ENCODE measurements at regions not wholly inside any gene's neighbourhood (a gene's known extent, or its start where the extent isn't known, plus 50 kb on each side); places are given as distances from the start of the nearest gene placed in this dataset.

GRCh38 chr16:73737637-73738036 is 559.0 kb upstream of the PSMD7 start:
- Histone ChIP-seq H3K4me3 (no peak overlapping the region), H3K9me3 (no peaks in the 10 kb centered on the region), H3K27ac (no peak overlapping the region), H3K36me3 (ENCODE audit: insufficient read depth in 1 of 2, low read depth in 1 of 2) (no peaks in the 10 kb centered on the region), H3K4me1 (no peaks in the 10 kb centered on the region), H3K27me3 (ENCODE audit: insufficient read depth in 3 of 3, low read length in 2 of 3) (no peaks in the 10 kb centered on the region)
- 62 to 67% (median 67%) methylated on average over 3 of the region's 3 CpGs for WGBS, 3 donors
- no peak for TF ChIP-seq CTCF (IDR thresholded peaks at IDR 0.05)
- DNase-seq, result no peak
- intact Hi-C loops (cut with DNase I), result no loop called here
- no peak for ATAC-seq

GRCh38 chr16:73735954-73736353 is 560.7 kb upstream of the PSMD7 start:
- H3K36me3 ChIP-seq (ENCODE audit: insufficient read depth in 1 of 2, low read depth in 1 of 2), result no peaks in the 10 kb centered on the region
- H3K9me3 ChIP-seq, result no peaks in the 10 kb centered on the region
- no peaks in the 10 kb centered on the region for H3K27me3 ChIP-seq (ENCODE audit: insufficient read depth in 3 of 3, low read length in 2 of 3)
- 63 to 81% (median 68%) methylated on average over 1 of the region's 1 CpG for WGBS, 3 donors
- no peak for DNase-seq
- no peak for ATAC-seq
- no peak overlapping the region for H3K27ac ChIP-seq
- no peak for TF ChIP-seq CTCF (IDR thresholded peaks at IDR 0.05)
- no peaks in the 10 kb centered on the region for H3K4me1 ChIP-seq
- intact Hi-C loops (cut with DNase I), result no loop called here
- no peak overlapping the region for H3K4me3 ChIP-seq

GRCh38 chr16:73735018-73735417 is 561.6 kb upstream of the PSMD7 start:
- TF ChIP-seq CTCF (IDR thresholded peaks at IDR 0.05), result no peak
- Histone ChIP-seq H3K9me3 (no peaks in the 10 kb centered on the region), H3K4me1 (no peaks in the 10 kb centered on the region), H3K4me3 (no peak overlapping the region), H3K27ac (no peak overlapping the region), H3K36me3 (ENCODE audit: insufficient read depth in 1 of 2, low read depth in 1 of 2) (no peaks in the 10 kb centered on the region), H3K27me3 (ENCODE audit: insufficient read depth in 3 of 3, low read length in 2 of 3) (no peaks in the 10 kb centered on the region)
- 73 to 89% (median 85%) methylated on average over 3 of the region's 3 CpGs for WGBS, 3 donors
- DNase-seq (no peak), ATAC-seq (no peak)
- intact Hi-C loops (cut with DNase I), result no loop called here

GRCh38 chr16:73732681-73733080 is 563.9 kb upstream of the PSMD7 start:
- Histone ChIP-seq H3K27me3 (ENCODE audit: insufficient read depth in 3 of 3, low read length in 2 of 3) (no peaks in the 10 kb centered on the region), H3K27ac (no peak overlapping the region), H3K4me3 (no peak overlapping the region), H3K36me3 (ENCODE audit: insufficient read depth in 1 of 2, low read depth in 1 of 2) (no peaks in the 10 kb centered on the region), H3K9me3 (no peaks in the 10 kb centered on the region), H3K4me1 (no peaks in the 10 kb centered on the region)
- ATAC-seq (no peak), DNase-seq (no peak)
- intact Hi-C loops (cut with DNase I), result no loop called here
- 89 to 95% (median 93%) methylated on average over 2 of the region's 2 CpGs for WGBS, 3 donors
- no peak for TF ChIP-seq CTCF (IDR thresholded peaks at IDR 0.05)

GRCh38 chr16:73732143-73732542 is 564.5 kb upstream of the PSMD7 start:
- Histone ChIP-seq H3K4me3 (no peak overlapping the region), H3K27ac (no peak overlapping the region), H3K9me3 (no peaks in the 10 kb centered on the region), H3K36me3 (ENCODE audit: insufficient read depth in 1 of 2, low read depth in 1 of 2) (no peaks in the 10 kb centered on the region), H3K4me1 (no peaks in the 10 kb centered on the region), H3K27me3 (ENCODE audit: insufficient read depth in 3 of 3, low read length in 2 of 3) (no peaks in the 10 kb centered on the region)
- ATAC-seq (no peak), DNase-seq (no peak)
- intact Hi-C loops (cut with DNase I), result no loop called here
- WGBS, 3 donors, result 78 to 89% (median 83%) methylated on average over 1 of the region's 1 CpG
- TF ChIP-seq CTCF (IDR thresholded peaks at IDR 0.05), result no peak

Measured in psoas muscle (tissue), 7 donors.